ENCODE measurements at regions not wholly inside any gene's neighbourhood (a gene's known extent, or its start where the extent isn't known, plus 50 kb on each side); places are given as distances from the start of the nearest gene placed in this dataset.
"Not testable (repeated sequence)": the region's sequence is repeated elsewhere in the genome, so short reads cannot be mapped to it uniquely, and the experiment has no call there.

DNA sequence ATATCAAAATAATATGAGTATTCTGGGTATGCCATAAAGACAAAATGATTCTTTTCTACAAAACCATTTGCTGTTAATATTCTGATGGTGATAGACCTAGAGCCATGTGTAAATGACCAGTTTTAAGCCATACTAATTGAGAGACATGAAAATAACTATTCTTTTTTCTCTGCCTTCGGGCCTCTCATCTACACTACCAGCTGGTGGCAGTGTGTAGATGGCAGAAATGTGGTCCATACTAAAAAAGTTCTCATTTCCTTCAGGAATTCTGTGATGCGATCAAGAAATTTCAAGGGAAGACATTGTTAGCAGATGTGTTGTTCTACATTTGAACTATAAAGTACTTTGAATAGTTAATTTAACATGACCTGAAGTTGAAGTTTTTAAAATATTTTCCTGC lies 485.2 kb downstream of the TRIB2 start:
- DNase-seq: no peak

DNA sequence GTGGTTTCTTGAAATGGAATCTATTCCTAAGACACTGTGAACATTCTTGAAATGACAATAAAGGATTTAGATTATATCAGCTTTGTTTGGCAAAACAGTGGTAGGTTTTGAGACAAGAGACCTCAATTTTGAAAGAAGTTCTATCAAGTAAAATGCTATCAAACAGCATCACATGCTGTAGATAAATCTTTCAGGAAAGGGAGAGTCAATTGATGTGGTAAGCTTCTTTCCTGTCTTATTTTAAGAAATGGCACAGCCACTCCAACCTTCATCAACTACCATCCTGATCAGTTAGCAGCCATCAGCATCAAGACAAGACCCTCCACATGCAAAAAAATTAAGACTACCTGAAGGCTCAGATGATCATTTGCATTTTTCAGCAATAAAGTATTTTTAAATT lies 495.4 kb downstream of the TRIB2 start:
- DNase-seq: no peak

DNA sequence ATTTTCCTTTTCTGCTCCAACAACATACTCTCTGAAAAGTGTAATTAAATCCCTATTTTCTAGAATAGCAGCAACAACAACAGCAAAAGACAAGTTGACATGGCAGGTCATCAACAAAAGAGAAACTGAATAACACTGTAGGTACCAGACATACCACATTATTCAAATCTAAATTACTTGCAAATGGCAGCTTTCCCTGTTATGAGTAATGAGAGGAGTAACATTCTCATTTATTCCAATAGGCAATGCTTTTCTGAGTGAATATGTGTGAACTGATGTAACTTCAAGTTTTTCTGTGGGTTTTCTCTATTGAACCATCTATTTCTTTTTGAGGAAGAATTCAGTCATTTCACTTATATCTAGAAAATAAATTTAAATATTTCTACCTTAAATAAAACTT lies 501.5 kb downstream of the TRIB2 start:
- DNase-seq: no peak

DNA sequence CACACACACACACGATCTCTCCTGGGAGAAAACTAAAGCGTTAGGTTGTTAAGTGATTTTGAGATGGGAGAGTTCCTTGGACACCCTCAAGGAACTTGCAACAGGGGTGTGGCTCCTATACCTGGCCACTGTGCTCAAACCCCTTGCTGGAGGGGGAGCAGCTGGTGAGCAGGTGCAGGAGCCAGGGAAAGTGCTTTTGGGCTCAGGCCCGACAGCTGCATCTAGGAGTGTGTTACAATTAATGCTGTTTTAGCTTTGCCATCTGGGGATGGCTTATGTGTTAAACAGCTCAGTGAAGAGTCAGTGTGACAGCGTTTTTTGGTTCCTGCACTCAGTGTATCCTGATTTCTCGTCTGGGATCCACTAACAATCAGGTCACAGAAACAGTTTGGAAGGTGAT lies 510.8 kb downstream of the TRIB2 start:
- peak; percentile 6 to 23 (median 7) for DNase-seq

DNA sequence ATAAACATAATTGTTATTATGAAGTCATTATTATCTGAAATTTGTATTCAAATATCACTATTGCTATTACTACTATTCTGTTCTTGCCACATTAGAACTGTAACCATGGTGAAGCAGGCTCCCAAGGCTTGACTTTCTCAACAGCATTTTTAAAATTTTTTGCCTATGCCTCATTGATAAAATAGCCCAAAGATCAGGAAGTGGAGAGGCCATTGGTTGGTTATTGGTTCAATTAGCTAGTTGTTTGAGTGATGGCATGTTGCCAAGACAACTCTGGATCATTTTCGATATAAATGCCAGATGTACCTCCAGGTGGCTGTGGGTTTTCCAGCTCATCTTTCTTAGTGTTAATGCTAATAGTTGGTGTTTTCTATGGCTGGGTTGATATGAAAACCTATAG lies 513.5 kb downstream of the TRIB2 start:
- no peak for DNase-seq

DNA sequence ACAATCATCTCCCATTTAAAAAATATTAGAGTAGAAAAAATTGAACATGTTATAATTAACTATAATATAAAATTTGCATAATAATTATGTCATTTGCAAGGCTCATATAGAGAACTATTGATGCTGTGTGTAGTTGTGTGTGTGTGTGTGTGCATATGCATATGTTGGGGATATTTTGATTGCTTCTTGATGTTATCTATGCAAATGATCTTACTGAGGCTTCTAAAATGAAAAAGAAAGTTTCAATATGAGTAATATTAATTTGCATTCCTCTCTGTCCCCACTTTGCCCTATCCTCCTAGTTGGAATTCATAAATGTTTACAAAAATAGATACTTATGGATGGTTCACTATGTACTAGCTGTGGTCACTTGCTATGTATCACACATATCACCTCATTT lies 523.3 kb downstream of the TRIB2 start:
- no peak for DNase-seq

DNA sequence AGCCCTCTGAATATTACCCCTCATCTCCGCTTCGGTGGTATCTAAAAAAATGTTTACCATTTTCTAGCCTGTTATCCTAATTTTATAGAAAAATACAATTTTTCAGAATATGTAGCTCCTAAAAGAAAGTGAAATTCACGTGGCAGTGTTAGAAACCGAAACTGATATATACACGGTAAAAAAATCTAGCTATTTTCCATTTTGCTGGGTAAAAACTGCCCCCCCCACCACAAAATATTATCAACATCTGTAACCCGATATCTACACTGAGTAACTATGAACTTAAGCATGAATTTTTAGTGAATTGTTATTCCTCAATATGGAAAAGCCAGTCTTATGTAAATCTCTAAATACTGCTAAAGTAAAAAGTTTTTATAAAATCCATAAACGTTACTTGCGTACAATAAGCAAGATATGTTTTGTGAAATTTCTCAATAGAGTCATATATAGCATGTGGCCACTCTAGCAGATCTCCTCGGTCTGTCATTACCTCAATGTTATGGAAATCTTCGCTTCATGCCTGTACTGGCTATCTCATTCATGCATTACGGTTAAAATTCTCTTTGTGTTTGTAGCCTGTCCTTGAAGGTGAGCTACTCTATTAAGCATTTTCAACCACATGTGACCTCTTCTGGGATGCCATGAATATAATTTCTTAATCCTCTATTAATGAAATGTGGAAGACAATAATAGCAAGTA lies 524.2 kb downstream of the TRIB2 start:
- no peak for DNase-seq

DNA sequence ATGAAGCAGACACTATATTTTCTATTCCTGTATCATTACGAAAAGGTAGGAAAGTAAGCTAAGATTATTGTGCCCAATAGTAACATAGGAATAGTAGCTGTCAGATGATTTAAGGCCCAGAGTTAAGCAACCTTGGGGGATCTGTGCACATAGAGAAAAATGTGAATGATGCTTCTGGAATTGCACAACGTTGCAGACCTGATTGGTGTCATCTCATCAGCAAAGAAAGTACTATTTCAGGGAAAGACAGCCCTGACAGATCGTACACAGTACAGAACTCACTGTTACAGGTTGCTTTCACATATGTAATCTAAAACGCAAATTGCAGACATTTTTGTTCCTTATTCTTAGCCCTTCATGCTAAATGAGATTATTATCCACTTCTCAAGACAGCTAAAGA lies 535.9 kb downstream of the TRIB2 start:
- DNase-seq: no peak

DNA sequence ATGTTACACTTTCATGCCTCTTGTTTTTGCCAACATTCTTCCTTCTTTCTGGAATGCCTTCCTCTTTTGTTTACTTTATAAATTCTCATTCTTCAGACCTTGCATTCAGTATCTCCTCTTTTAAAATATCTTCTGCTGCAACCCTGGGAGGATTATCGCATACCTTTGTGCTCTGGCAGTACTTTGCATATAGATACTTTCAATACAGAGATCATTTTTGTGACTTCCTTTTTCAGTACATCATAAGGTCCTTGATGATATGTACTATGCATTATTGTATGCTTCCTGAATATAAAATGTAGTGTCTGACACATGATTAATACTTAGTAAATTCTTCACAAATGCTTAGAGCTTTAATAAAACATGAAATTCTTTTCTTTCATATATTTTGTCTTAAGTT lies 538.7 kb downstream of the TRIB2 start:
- no peak for DNase-seq

DNA sequence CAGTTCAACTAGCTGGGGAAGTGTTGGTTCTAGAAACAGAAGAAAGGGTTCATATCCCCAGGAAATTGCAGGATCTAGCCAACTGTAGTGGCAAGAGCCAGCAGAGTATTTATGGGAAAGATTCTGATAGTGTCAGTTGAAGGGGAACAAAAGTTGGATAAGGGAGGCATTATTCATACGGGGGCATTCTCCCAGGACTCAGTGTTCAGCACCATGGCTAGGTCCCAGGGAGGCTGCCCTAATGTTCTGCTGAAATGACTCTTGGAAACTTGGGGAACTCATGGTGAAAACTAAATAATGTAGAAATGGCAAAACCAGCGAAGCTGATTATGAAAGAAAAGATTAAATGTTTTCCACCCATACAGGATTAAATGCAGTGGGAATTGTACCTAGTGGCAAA lies 543.7 kb downstream of the TRIB2 start:
- peak in 1 of 3 donors; percentile 11 for DNase-seq

DNA sequence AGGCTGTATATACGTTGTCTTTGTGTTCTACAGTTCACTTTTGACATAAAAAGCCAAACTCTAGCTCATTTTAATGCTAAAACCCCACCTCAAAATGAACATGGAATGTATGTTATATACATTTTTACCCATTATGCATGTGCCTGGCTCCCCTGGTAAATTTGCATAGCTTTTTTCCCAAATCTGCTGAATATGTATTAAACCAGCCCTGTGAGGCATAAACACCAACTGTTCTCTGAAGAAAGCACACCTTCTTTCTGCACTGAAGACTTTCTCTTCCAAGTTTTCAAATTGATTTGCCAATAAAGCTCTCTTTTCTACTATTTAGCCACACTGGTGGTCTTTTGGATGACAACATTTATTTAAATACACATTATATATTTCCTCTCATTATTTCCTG lies 549.4 kb downstream of the TRIB2 start:
- no peak for DNase-seq

DNA sequence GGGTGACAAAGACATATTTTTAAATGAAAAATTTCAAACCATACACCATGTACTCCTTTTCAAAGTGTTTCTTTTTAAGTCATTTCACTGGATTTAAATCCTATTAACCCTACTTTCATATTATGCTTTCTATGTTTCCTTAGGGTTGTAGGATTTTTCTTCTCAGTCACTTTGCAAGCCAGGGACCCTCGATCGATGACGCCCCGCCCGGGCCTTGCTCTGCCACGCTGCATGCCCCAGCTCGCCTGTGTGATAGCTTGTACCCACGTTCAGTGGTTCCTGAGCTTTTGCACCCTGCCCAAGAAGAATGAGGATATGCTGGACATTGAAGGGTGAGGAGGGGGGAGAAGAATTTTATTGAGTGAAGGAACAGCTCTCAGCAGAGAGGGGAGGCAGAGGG lies 568.0 kb downstream of the TRIB2 start:
- no peak for DNase-seq

DNA sequence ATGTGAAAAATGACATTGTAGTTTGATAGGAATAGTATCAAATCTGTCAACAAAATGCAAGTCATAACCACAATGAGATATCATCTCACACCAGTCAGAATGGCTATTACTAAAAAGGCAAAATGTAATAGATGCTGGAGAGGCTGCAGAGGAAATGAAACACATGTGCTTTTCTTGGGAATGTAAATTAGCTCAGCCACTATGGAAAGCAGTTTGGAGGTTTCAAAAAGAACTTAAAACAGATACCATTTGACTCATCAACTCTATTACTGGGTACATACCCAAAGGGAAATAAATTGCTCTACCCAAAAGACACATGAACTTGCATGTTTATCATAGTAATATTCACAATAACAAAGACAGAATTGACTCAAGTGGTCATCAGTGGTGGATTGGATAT lies 572.6 kb downstream of the TRIB2 start:
- DNase-seq: no peak

DNA sequence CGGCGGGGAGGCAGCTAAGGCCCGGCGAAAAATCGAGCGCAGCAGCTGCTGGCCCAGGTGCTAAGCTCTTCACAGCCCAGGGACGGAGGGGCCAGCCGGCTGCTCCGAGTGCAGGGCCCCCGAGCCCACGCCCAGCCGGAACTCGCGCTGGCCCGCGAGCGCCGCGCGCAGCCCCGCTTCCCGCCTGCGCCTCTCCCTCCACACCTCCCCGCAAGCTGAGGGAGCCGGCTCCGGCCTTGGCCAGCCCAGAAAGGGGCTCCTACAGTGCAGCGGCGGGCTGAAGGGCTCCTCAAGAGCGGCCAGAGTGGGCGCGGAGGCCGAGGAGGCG lies 591.7 kb downstream of the TRIB2 start:
- DNase-seq: not testable (repeated sequence)

DNA sequence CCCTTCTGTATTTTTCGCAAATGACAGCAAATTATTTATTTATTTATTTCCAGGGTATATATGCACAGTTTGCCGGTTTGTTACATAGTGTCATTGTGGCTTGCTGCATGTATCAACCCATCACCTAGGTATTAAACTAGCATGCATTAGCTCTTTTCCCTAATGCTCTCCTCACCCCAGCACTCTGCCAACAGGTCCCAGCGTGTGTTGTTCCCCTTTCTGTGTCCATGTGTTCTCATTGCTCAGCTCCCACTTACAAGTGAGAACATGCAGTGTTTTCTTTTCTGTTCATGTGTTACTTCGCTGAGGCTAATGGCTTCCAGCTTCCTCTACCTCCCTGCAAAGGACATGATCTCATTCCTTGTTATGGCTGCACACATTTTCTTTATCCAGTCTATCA lies 592.3 kb downstream of the TRIB2 start:
- DNase-seq: no peak

DNA sequence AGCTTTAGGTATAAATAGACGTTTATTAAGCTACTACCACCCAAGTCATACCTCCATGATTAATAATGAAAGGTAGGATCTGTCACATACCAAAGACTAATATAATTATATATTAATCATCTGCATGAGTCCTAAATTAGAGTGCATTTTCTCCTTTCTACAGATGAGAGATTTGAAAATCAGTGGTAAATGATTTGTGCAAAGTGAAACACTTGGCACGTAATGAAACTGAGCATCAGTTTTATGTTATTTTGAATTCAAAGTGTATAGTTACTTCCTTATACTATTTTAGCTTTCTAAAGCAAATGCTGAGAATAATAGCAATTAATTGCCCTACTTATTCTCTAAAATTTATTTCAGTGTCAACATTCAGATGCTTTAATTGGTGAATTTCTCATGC lies 615.3 kb downstream of the TRIB2 start:
- no peak for DNase-seq

DNA sequence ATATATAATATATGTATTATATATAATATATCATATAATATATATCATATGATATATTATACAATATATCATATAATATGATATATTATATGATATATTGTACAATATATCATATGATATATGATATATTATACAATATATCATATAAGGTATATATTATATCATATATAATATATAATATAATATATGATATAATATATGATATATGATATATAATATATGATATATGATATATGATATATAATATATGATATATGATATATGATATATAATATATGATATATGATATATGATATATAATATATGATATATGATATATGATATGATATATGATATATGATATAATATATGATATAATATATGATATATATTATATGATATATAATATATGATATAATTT lies 617.3 kb downstream of the TRIB2 start:
- DNase-seq: not testable (repeated sequence)

DNA sequence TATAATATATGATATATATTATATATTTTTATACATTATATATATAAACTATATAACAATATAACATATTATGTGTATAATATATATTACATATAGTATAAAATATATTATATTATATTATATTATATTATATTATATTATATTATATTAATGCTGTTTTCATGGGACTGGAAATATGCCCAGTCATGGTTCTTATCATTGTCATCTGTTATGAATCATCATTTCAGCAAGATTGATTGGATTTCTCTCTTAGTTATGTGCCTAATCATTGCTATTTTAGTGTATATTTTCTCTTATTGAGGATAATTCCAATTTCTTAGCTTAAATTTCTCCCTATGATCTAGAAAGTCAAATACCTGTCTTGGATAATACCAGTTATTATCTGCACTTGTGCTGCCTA lies 617.8 kb downstream of the TRIB2 start:
- DNase-seq: no peak

DNA sequence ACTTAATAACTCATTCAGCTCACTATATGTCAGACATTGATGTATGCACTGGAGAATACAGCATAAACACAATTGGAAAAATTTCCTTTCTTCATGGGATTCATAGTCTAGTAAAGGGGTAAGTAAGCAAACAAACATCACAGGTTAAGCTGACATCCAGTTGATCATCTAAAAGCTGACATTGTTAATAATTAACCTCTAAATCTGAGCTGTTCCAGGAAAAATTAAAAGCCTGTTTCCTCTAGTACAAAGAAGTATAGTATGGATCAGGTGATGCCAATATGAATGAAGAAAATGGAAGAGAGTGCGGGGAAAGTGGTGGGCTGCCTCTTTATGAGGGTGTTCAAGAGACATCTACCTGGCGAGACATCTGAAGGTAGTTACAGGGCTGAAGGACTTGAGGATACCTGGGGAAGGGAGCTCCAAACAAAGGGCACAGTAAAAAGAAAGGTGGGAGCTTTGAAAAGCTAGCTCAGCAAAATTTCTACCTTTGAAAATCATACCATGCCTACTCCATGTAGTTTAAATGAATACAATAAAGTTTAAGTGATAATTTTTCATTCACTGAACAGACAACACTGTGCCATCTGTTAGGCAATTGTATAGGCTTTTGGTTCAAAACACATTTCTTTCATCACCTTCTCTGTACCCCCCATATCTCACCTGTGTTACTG lies 619.3 kb downstream of the TRIB2 start:
- no peak for DNase-seq

DNA sequence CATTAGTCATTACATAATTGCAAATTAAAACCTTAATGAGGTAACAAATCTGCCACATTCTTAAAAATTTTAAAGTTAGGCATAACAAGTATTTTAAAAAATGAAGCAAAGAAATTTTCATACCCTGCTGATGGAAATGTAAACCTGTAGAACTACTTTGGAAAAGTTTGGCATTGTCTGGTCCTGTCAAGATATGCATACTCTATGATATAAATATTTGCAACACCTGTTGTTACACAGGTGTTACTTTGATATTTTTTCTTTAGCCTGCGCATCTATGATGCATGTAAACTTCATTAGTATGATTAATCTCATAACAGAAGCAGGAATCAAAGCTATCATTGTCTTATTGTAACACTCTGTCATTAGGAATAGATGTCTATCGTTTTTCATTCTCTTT lies 634.3 kb downstream of the TRIB2 start:
- no peak for DNase-seq

DNA sequence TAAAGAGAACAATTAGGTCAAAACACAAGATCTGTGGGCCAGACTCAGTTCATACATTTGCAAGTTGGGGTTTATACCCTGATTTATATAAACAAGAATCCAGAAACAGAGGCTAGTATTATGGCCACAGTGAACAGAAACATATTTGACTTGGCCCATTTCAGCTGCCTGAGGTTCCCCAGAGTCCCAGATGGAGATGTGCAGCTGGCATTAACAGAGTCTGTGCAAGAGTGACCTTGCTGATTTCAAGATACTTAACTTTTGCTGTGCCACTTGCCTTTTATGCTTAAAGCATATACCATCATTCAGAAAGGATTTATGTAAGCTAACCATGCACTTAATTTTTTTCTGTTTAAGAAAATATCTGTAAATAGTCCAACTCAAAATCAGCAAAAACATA lies 636.3 kb downstream of the TRIB2 start:
- peak in 1 of 3 donors; percentile 1 for DNase-seq

DNA sequence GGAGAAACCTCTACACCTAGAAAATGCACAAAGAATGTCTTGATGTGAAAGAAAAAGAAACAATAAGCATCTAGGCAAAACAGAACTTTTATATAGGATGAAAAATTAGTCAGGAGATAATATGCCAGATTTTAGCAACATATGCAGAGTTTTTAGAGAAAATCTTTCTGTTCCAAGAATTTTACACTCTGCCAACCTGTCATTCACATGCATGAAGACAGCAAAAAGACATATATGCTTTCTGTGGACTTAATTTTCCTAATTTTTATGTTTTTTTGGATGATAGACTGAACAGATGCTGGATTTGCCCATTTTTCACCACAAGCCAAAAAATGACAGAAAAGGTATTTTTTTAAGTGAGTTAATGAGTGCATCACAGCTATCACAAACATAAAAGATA lies 637.3 kb downstream of the TRIB2 start:
- no peak for DNase-seq

DNA sequence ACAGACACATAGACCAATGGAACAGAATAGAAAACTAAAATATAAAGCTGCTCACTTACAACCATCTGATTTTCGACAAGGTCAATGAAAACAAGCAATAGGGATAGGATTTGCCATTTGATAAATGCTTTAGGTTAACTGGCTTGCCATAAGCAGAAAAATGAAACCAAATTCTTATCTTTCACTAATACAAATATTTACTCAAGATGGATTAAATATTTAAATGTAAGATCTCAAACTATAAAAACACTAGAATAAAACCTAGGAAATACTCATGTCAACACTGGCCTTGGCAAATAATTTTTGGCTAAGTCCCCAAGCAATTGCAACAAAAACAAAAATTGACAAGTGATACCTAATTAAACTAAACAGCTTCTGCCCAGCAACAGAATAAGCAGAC lies 665.2 kb downstream of the TRIB2 start:
- not testable (repeated sequence) for DNase-seq

DNA sequence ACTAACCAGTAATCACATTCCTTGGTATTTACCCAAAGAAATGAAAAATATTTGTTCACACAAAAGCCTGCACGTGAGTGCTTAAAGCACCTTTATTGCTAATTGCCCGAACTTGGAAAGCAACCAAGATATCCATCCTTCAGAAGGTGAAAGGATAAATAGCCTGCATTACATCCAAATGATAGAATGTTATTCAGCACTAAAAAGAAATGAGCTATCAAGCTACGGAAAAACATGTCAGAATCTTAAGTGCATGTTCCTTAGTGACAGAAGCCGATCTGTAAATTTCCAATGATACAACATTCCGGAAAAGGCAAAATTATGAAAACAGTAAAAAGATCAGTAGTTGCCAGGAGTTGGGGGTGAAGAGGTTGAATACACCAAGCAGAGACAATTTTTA lies 672.4 kb downstream of the TRIB2 start:
- DNase-seq: not testable (repeated sequence)

Data from muscle of back (tissue), 3 donors.